ENCODE measurements at regions not wholly inside any gene's neighbourhood (a gene's known extent, or its start where the extent isn't known, plus 50 kb on each side); places are given as distances from the start of the nearest gene placed in this dataset.
A peak's percentile ranks its signal among the peaks of the same experiment; 100 is the strongest.

DNA sequence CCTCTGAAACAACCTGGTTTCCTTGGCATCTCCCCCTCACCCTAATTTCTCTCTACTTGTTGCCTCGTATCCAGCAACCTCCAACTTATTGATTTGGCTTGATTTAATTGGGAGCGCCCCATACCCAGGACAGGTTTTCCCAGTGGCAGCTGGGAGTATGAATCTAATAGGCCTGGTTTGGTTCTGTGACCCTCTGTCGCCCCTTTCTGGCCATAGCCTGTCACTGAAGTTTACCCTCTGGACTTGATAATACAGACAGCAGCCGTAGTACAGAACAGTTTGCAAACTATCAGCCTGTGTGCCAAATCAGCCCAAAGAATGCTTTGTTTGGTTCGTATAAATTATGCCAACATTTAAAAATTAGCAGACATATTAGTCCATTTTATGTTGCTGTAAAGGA lies 525.1 kb upstream of the GOLIM4 start:
- H3K27me3 ChIP-seq (replicated peaks; ENCODE audit: control insufficient read depth, insufficient read depth, low read length): no peaks in the 10 kb centered on the region
- no peak overlapping the region for H3K4me3 ChIP-seq (replicated peaks; ENCODE audit: low read depth, low read length)
- H3K36me3 ChIP-seq (ENCODE audit: control insufficient read depth, insufficient read depth, low read length): no peaks in the 10 kb centered on the region
- DNase-seq (ENCODE audit: extremely low read depth, insufficient read length): no peak
- TF ChIP-seq, protein P1, sequence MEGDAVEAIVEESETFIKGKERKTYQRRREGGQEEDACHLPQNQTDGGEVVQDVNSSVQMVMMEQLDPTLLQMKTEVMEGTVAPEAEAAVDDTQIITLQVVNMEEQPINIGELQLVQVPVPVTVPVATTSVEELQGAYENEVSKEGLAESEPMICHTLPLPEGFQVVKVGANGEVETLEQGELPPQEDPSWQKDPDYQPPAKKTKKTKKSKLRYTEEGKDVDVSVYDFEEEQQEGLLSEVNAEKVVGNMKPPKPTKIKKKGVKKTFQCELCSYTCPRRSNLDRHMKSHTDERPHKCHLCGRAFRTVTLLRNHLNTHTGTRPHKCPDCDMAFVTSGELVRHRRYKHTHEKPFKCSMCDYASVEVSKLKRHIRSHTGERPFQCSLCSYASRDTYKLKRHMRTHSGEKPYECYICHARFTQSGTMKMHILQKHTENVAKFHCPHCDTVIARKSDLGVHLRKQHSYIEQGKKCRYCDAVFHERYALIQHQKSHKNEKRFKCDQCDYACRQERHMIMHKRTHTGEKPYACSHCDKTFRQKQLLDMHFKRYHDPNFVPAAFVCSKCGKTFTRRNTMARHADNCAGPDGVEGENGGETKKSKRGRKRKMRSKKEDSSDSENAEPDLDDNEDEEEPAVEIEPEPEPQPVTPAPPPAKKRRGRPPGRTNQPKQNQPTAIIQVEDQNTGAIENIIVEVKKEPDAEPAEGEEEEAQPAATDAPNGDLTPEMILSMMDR (IDR thresholded peaks at IDR 0.05; ENCODE audit: insufficient read depth, low read length, poor library complexity, severe bottlenecking): peak; percentile 64

DNA sequence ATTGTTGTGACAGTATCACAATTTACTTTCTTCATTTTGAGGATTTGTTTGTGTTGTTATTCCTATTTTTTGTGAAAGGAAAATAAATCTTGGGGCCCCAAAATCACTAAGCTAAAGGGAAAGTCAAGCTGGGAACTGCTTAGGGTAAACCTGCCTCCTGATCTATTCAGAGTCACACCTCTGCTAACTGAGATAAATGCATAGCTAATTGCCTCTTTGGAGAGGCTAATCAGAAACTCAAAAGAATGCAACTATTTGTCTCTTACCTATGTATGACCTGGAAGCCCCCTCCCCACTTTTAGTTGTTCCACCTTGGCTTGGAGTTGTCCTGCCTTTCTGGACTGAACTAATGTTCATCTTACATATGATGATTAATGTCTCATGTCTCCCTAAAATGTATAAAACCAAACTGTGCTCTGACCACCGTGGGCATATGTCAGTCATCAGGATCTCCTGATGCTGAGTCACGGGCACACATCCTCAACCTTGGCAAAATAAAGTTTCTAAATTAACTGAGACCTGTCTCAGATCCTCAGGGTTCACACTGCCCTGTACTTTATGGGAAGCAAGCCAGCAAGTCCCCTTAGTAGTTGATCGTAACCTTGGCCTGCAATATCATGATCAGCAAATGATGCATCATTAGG lies 523.2 kb upstream of the GOLIM4 start:
- Histone ChIP-seq H3K27me3 (replicated peaks; ENCODE audit: control insufficient read depth, insufficient read depth, low read length) (no peaks in the 10 kb centered on the region), H3K4me3 (replicated peaks; ENCODE audit: low read depth, low read length) (no peak overlapping the region), H3K36me3 (ENCODE audit: control insufficient read depth, insufficient read depth, low read length) (no peaks in the 10 kb centered on the region)
- TF ChIP-seq, protein P1 (IDR thresholded peaks at IDR 0.05; ENCODE audit: insufficient read depth, low read length, poor library complexity, severe bottlenecking): no peak
- DNase-seq (ENCODE audit: extremely low read depth, insufficient read length): no peak

DNA sequence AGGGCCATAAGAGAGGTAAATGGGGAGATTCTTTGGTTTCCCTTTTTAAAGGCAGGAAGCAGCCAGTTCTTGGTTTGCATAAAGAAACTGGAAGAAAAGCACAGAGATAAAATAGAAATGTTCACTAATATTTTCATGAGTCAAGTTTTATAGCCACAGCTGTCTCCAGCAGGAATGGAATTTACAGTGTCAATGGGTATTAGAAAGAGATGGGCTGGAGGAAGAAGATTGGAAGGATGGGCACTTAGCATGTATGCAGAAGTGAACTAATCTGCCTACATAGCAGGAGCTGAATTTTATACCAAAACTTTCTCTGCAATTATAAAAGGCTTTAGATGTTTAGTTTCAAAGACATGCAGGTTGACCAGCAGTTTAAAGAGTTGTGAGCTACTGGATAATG lies 521.9 kb upstream of the GOLIM4 start:
- Histone ChIP-seq H3K27me3 (replicated peaks; ENCODE audit: control insufficient read depth, insufficient read depth, low read length) (no peaks in the 10 kb centered on the region), H3K4me3 (replicated peaks; ENCODE audit: low read depth, low read length) (no peak overlapping the region), H3K36me3 (ENCODE audit: control insufficient read depth, insufficient read depth, low read length) (no peaks in the 10 kb centered on the region)
- TF ChIP-seq, protein P1 (IDR thresholded peaks at IDR 0.05; ENCODE audit: insufficient read depth, low read length, poor library complexity, severe bottlenecking): no peak
- DNase-seq (ENCODE audit: extremely low read depth, insufficient read length): no peak

DNA sequence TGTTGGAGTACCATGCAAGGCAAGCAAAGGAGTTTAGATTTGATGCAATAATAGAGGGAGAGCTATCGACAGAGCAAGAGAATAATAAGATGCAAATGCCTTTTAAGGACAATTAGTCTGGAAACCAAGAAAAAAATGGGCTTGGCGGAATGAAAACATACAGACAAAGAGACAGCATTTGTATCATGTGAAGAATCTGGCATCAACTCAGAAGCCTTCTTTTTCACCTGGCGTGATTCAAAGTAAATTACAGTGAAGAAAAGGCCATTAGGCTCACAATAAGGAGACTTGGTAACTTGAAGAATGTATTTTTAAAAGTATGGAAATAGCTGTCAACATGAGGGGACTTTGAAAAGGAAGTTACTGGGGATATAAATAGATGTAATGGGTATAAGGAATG lies 521.2 kb upstream of the GOLIM4 start:
- DNase-seq (ENCODE audit: extremely low read depth, insufficient read length): no peak
- H3K4me3 ChIP-seq (replicated peaks; ENCODE audit: low read depth, low read length): no peak overlapping the region
- TF ChIP-seq, protein P1 (IDR thresholded peaks at IDR 0.05; ENCODE audit: insufficient read depth, low read length, poor library complexity, severe bottlenecking): no peak

DNA sequence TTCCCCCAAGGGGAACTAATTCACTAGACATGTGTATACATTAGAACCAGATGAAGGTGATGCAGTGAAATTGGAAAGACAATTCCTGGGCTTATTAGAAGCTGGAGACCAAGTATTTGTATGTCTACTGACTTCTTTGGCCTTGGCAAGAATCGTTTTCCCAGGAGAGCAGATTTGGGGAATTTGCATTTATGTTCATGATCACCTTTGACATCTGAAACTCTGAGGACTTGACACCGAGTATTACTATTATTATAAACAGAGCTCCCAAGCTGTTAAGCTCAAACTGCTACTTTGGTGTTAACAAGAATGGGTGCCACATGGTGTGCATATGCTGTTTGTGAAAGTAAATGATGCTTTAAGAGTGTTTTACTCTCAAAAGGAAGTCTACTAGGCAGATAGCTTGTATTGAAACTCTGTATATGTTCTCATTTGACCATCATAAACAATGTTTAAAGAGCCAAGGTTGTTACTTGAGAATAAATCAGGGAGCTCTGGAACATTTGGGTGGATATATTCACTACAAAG lies 519.8 kb upstream of the GOLIM4 start:
- H3K36me3 ChIP-seq (ENCODE audit: control insufficient read depth, insufficient read depth, low read length): no peaks in the 10 kb centered on the region
- TF ChIP-seq, protein P1 (IDR thresholded peaks at IDR 0.05; ENCODE audit: insufficient read depth, low read length, poor library complexity, severe bottlenecking): no peak
- H3K27me3 ChIP-seq (replicated peaks; ENCODE audit: control insufficient read depth, insufficient read depth, low read length): no peaks in the 10 kb centered on the region
- peak; percentile 15 for DNase-seq (ENCODE audit: extremely low read depth, insufficient read length)
- H3K4me3 ChIP-seq (replicated peaks; ENCODE audit: low read depth, low read length): no peak overlapping the region

More for the DNA sequence above, 521.2 kb upstream of the GOLIM4 start:
- Histone ChIP-seq H3K27me3 (replicated peaks; ENCODE audit: control insufficient read depth, insufficient read depth, low read length) (no peaks in the 10 kb centered on the region), H3K36me3 (ENCODE audit: control insufficient read depth, insufficient read depth, low read length) (no peaks in the 10 kb centered on the region)

Data from GM06990 (cell line).